ENCODE measurements at regions not wholly inside any gene's neighbourhood (a gene's known extent, or its start where the extent isn't known, plus 50 kb on each side); places are given as distances from the start of the nearest gene placed in this dataset.

DNA sequence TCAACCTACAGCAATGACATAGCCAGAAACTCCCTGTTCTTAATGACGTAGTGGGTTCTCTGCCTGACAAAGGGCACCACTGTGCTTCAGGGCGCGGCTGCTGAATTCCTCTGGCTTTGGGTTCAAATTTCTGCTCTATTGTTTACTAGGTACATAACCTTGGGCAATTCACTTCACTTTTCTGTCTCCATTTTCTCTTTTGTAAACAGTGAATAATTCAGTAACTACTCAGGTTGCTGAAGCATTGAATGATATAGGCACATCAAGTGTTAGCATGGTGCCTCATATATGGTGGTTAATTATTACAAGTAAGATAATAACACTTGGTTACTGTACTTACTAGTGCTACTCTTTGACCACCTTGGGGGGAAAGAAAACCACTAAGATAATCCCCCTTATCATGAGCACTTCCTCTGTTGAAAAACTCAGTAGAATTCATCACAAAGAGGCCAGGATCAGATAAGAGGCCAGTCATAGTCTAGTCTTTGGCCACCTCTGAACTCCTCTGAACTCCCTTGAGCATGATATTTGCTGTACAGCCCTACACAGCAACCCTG lies 92.0 kb upstream of the AHR start:
- intact Hi-C loops (cut with DNase I): no loop called here
- DNase-seq: no peak
- Histone ChIP-seq H3K27me3 (no peaks in the 10 kb centered on the region), H3K4me3 (no peak overlapping the region), H3K27ac (no peak overlapping the region), H3K4me1 (replicated peaks in 1 of 2) (no peaks in the 10 kb centered on the region), H3K9me3 (replicated peaks in 1 of 3) (no peaks in the 10 kb centered on the region), H3K36me3 (replicated peaks in 1 of 2) (no peaks in the 10 kb centered on the region)
- TF ChIP-seq, protein P1, sequence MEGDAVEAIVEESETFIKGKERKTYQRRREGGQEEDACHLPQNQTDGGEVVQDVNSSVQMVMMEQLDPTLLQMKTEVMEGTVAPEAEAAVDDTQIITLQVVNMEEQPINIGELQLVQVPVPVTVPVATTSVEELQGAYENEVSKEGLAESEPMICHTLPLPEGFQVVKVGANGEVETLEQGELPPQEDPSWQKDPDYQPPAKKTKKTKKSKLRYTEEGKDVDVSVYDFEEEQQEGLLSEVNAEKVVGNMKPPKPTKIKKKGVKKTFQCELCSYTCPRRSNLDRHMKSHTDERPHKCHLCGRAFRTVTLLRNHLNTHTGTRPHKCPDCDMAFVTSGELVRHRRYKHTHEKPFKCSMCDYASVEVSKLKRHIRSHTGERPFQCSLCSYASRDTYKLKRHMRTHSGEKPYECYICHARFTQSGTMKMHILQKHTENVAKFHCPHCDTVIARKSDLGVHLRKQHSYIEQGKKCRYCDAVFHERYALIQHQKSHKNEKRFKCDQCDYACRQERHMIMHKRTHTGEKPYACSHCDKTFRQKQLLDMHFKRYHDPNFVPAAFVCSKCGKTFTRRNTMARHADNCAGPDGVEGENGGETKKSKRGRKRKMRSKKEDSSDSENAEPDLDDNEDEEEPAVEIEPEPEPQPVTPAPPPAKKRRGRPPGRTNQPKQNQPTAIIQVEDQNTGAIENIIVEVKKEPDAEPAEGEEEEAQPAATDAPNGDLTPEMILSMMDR (IDR thresholded peaks at IDR 0.05): no peak
- no peak for TF ChIP-seq POLR2A (IDR thresholded peaks at IDR 0.05)
- WGBS, 4 donors: 80 to 93% (median 91%) methylated on average over 3 of the region's 3 CpGs

DNA sequence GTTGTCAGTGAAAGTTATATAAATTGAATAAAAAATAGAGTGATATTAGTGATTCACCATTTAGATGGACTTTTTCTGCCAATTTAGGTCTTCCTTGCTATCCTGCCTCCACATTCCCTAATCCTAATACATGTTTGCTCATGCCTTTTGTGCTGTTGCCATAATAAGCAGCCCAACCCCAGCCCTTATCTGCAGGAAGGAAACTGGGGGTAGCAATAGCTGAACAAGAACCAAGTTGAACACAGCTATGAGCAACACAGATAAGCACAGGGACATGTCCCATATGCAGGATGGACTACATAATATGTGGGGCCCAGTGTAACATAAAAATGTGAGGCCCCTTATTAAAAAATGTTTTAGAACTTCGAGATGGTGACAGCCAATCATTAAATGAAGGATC lies 91.2 kb upstream of the AHR start:
- no peaks in the 10 kb centered on the region for H3K36me3 ChIP-seq (replicated peaks in 1 of 2)
- 76 to 85% (median 83%) methylated on average over 1 of the region's 1 CpG for WGBS, 4 donors
- DNase-seq: no peak
- no peak overlapping the region for H3K4me3 ChIP-seq
- H3K27me3 ChIP-seq: no peaks in the 10 kb centered on the region
- H3K4me1 ChIP-seq (replicated peaks in 1 of 2): no peaks in the 10 kb centered on the region
- TF ChIP-seq, protein P1 (IDR thresholded peaks at IDR 0.05): no peak
- no peak for TF ChIP-seq POLR2A (IDR thresholded peaks at IDR 0.05)
- no peak overlapping the region for H3K27ac ChIP-seq
- no peaks in the 10 kb centered on the region for H3K9me3 ChIP-seq (replicated peaks in 1 of 3)
- intact Hi-C loops (cut with DNase I): no loop called here

DNA sequence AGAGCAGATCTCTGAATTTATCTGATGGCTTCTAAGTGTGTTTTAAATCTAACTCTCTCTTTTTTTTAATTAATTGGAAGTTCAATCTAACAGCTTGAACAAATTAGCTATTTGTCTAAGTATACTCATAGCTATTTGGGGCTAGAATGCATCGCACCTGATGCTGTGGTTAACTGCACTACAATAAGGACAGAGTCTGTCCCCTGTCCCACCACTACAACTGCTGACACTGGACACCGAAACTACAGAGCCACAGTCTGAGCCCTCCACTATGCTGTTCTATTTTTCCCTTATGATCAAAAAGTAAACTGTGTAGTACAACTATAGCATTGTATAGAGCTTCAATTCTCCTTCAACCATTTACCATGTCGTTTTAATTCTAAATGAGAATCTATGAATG lies 89.4 kb upstream of the AHR start:
- Histone ChIP-seq H3K27ac (no peak overlapping the region), H3K4me3 (no peak overlapping the region), H3K4me1 (replicated peaks in 1 of 2) (no peaks in the 10 kb centered on the region), H3K36me3 (replicated peaks in 1 of 2) (no peaks in the 10 kb centered on the region), H3K27me3 (no peaks in the 10 kb centered on the region), H3K9me3 (replicated peaks in 1 of 3) (no peaks in the 10 kb centered on the region)
- DNase-seq: no peak
- TF ChIP-seq, protein P1 (IDR thresholded peaks at IDR 0.05): no peak
- no peak for TF ChIP-seq POLR2A (IDR thresholded peaks at IDR 0.05)
- intact Hi-C loops (cut with DNase I): no loop called here
- 60 to 98% (median 81%) methylated on average over 3 of the region's 3 CpGs for WGBS, 4 donors

DNA sequence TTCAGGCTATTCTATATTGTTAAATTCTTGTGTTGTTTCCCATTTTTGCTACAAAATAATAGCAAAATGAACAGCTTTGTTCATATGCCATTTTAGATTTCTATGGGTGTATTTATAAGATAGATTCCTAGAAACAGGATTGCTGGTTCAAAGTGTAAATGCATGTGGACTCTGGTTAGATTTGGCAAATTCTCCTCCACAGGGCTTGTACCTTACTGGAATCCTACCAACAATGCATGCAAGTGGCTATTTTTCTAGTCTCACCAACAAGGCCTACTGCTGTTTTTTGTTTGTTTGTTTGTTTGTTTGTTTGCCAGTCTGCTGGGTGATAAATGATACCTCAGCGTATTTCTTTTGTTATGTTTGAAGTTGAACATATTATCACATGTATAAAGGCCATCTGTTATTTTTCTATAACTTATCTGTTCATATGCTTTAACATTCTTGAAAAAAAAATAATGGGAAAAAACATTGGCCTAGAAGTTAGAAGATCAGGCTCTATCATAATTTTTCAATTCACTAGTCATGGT lies 87.1 kb upstream of the AHR start:
- Histone ChIP-seq H3K36me3 (replicated peaks in 1 of 2) (no peaks in the 10 kb centered on the region), H3K27me3 (no peaks in the 10 kb centered on the region), H3K4me1 (replicated peaks in 1 of 2) (no peaks in the 10 kb centered on the region), H3K4me3 (no peak overlapping the region), H3K9me3 (replicated peaks in 1 of 3) (no peaks in the 10 kb centered on the region), H3K27ac (no peak overlapping the region)
- intact Hi-C loops (cut with DNase I): no loop called here
- no peak for DNase-seq
- no peak for TF ChIP-seq POLR2A (IDR thresholded peaks at IDR 0.05)
- TF ChIP-seq, protein P1 (IDR thresholded peaks at IDR 0.05): no peak
- WGBS, 4 donors: 95 to 100% (median 96%) methylated on average over 1 of the region's 1 CpG

All from adrenal gland (tissue), 9 donors.